GM12864 (cell line): ENCODE measurements at regions not wholly inside any gene's neighbourhood (a gene's known extent, or its start where the extent isn't known, plus 50 kb on each side); places are given as distances from the start of the nearest gene placed in this dataset.

Experiments
- DNase-seq: peaks from one replicate; pipeline ENCODE4 v3.0.0-alpha.2; 2011; ENCODE audit warnings: low read depth
- H3K4me3 ChIP-seq: 2 replicates; pipeline ENCODE4 v1.5.1; 2011; ENCODE audit warnings: mild to moderate bottlenecking, low read depth, low read length, control low read depth
- TF ChIP-seq, protein P1 (sequence below): IDR thresholded peaks from 2 replicates; pipeline ENCODE4 v1.5.1; 2011; ENCODE audit warnings: low read depth, mild to moderate bottlenecking, moderate library complexity, low read length, control low read depth, inconsistent platforms; ENCODE audit errors: missing control alignments

DNA sequence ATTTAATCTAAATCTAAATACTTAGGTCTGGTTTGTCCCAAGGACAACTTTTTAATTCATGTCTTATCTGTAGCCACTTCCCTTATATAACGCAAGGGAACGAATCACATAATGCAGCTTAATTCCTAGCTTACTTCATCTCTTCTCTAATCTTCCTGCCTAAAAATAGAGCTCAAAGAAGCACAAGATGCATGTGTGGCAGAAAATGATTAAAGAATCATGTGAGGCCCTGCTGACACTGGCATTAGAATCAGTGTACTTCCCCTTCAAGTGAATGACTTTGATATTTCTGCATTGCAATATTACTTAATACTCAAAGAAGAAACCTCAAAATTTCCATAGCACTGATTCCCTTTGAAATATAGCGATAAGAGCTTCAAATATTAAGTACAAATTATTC is 317.9 kb upstream of the FTMT start:
- TF ChIP-seq, protein P1, sequence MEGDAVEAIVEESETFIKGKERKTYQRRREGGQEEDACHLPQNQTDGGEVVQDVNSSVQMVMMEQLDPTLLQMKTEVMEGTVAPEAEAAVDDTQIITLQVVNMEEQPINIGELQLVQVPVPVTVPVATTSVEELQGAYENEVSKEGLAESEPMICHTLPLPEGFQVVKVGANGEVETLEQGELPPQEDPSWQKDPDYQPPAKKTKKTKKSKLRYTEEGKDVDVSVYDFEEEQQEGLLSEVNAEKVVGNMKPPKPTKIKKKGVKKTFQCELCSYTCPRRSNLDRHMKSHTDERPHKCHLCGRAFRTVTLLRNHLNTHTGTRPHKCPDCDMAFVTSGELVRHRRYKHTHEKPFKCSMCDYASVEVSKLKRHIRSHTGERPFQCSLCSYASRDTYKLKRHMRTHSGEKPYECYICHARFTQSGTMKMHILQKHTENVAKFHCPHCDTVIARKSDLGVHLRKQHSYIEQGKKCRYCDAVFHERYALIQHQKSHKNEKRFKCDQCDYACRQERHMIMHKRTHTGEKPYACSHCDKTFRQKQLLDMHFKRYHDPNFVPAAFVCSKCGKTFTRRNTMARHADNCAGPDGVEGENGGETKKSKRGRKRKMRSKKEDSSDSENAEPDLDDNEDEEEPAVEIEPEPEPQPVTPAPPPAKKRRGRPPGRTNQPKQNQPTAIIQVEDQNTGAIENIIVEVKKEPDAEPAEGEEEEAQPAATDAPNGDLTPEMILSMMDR = no peak
- DNase-seq = no peak
- H3K4me3 ChIP-seq = no peak overlapping the region

DNA sequence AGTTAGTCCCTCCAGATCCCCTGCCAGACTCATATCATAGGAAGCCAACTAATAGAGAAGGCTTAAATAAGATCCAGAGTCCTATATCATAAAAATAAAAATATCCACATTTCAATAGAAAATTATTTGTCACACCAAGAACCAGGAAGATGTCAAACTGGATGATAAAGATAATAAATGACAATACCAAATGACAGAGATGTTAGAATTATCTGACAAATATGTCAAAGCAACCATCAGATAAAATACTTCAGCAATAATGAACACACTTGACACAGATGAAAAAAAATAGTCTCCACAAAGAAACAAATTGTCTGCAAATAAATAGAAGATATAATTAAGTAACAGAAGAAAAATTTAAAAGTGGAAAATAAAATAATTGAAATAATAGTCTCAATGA is 300.7 kb upstream of the FTMT start:
- no peak overlapping the region for H3K4me3 ChIP-seq
- TF ChIP-seq, protein P1 = no peak
- no peak for DNase-seq

DNA sequence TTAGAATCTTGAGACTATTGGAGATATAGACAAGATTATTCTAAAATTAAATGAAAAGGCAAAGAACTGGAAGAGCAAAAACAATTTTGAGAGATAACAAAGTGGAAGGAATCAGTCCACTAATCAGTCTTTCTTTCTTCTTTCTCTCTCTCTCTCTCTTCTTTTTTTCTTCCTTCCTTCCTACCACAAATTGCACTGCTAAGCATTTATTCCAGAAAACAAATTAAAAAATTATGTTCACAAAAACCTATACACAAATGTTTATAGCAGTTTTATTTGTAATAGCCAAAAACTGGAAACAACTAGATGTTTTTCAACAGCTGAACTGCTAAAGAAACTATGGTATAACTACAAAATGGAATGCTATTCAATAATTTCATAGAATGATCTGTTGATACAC is 291.9 kb upstream of the FTMT start:
- no peak for DNase-seq
- TF ChIP-seq, protein P1 = no peak
- no peak overlapping the region for H3K4me3 ChIP-seq

DNA sequence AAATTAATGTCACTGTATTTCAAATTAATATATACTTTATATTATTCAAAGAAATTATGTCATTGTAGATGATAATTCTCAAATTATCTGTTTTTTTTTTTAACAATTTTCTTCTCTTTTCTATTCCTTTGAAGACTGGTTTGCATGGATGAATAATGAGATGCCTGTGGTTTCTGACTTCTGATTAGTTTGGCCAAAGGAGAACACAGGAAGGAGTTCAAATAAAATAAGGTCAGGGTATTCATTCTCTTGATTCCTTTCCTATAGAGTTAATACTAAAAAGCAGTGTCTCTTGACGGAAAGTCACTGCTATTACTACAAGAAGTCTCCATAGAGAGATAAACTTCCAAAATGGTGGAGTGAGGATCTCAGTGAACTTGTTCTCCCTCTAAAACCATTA is 279.6 kb upstream of the FTMT start:
- no peak overlapping the region for H3K4me3 ChIP-seq
- no peak for DNase-seq
- TF ChIP-seq, protein P1 = no peak

DNA sequence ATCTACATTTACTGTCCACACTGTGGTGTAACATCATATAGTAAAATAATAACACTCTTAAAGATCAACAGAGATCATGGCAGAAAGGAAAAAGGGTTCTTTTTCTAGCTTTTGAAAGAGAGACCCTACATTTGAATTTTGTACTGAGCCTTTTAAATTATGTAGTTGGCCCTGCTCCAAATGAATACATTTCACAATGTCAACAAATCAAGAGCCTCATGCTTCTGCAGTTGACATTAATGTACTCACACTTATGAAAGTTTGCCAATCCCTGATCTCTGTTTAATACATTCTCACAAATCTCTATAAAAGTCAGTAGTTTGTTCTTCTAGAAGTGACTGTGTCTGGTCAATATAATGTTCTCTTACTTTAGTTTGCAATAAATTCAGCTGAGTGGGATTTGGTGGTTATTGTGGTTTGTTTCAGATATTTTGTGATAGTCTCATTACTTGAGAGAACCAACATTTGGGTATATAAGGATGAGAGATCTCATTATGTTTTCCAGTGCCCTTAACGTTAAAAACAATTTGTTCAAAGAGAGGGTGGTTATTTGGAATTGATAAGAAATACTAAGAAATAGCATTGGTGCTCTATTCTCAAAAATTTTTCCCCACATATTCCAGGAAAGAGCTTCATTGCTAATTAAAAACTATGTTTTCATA is 277.8 kb upstream of the FTMT start:
- DNase-seq = no peak
- no peak overlapping the region for H3K4me3 ChIP-seq

DNA sequence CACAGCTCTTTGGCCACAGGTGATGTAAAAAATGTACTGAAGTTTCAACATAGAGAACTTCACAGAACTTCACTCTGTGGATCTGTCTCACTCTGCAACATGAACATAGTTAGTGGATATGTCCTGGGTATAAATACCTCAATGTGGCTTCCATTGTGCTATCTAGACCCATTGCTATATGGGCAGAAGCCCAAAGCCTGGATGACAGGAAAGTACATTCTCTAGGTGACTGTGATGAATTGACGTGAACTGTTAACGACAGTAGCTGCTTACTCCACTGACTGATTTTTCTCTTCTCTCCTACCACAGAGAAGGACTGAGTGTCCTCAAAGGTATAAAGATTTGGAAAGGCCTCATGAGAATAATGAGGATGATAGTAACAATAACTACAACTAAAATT is 270.1 kb upstream of the FTMT start:
- H3K4me3 ChIP-seq = no peak overlapping the region
- TF ChIP-seq, protein P1 = no peak
- no peak for DNase-seq

More for the DNA sequence above, 277.8 kb upstream of the FTMT start:
- TF ChIP-seq, protein P1 = no peak

DNA sequence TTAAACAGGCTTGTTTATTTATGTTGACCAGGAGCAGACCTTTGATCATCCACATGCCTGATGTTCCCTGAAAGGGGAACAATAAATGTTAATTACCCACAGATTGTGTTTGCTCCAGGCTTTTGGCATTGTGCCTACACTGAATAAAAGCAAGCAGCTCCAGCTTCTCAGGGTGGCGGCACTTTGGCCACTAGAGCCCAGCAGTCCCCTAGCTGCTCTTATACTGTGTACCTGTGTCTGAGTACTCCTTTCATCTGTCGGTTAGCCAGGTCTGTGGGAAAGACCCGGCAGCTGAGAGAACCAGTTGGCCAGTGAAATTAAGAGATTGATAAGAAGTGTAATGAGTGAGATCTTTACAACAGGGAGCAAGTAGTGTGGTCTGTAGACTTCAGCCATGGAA is 254.8 kb upstream of the FTMT start:
- DNase-seq = no peak
- TF ChIP-seq, protein P1 = no peak
- no peak overlapping the region for H3K4me3 ChIP-seq
